NCI-H1092 treated with DMSO at 0.1 percent for 48 hours (cell line): ENCODE measurements at regions not wholly inside any gene's neighbourhood (a gene's known extent, or its start where the extent isn't known, plus 50 kb on each side); places are given as distances from the start of the nearest gene placed in this dataset.

Experiments used
- DNase-seq: peaks from one replicate; lab custom pipeline; 2025; lab: John Stamatoyannopoulos, UW

DNA sequence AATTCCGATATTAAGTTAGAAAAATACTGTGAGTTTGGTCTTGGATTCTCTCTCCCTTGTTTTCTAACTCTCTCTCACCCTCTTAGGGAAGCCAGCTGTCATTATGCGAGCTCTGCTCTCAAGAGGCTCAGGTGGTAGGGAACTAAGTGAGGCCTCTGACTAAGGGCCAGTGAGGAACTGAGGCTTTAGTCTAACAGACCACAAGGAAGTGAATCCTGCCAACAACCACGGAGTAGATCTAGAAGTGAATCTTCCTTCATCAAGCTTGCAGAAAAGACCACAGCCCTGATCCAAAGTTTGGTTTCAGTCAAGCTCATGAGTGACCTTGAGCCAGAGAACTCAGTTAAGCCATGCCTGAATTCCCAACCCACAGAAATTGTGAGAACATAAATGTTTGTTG is 180.1 kb upstream of the PRMT6 start:
- DNase-seq = no peak

DNA sequence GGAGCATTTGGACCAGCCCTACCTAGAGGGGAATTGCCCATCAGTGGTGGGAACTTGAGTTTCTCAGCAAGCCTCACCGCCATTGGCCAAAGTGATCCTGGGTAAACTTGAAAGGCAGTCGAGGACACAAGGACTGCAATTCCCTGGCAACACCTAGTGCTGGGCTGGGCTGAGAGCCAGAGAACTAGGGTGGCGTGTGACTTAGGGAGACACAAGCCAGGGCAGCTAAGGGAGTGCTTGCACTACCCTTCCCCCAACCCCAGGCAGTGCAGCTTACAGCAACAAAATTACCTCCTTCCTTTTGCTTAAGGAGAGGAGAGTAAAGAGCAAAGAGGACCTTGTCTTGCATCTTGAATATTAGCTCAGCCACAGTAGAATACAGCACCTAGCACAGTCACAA is 176.9 kb upstream of the PRMT6 start:
- no peak for DNase-seq

- no peak for DNase-seq
Observed at GRCh38 chr1:106880226-106880625, 176.2 kb upstream of the PRMT6 start.

DNA sequence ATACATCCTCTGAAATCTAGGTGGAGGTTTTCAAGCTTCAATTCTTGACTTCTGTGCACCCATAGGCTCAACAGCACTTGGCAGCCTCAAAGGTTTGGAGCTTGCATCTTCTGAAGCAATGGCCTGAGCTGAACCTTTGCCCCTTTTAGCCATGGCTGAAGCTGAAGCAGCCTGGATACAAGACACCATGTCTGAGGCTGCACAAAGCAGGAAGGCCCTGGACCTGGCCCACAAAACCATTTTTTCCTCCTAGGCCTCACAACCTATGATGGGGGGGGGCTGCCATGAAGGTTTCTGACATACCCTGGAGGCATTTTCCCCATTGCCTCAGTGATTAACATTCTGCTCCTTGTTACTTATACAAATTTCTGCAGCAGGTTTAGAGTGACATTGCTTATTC is 173.3 kb upstream of the PRMT6 start:
- DNase-seq = no peak

- DNase-seq = no peak
Observed at GRCh38 chr1:106889059-106889458, 167.4 kb upstream of the PRMT6 start.

- no peak for DNase-seq
Observed at GRCh38 chr1:106889583-106889982, 166.9 kb upstream of the PRMT6 start.

- no peak for DNase-seq
Observed at GRCh38 chr1:106897976-106898375, 158.5 kb upstream of the PRMT6 start.

- DNase-seq = no peak
Observed at GRCh38 chr1:106899644-106900043, 156.8 kb upstream of the PRMT6 start.

DNA sequence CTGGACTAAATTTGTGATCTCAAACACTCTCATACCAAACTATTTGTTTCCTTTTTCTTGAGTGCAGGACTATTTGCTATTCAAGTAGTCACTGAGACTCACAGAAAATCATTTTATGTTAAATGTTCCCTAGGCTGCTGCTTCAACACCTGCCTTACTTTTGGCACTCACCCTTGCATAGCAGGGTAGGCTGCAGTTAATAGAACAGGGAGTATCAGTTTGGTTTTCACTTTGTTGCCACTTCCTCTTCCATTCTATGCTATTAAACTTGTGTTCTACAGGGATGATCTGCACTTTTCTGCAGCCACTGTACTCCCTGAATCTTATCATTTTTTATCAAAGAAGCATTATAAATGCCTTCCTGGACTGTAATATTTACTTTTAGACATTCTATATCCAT is 148.7 kb upstream of the PRMT6 start:
- no peak for DNase-seq

- DNase-seq = no peak
Observed at GRCh38 chr1:106908689-106909088, 147.8 kb upstream of the PRMT6 start.

DNA sequence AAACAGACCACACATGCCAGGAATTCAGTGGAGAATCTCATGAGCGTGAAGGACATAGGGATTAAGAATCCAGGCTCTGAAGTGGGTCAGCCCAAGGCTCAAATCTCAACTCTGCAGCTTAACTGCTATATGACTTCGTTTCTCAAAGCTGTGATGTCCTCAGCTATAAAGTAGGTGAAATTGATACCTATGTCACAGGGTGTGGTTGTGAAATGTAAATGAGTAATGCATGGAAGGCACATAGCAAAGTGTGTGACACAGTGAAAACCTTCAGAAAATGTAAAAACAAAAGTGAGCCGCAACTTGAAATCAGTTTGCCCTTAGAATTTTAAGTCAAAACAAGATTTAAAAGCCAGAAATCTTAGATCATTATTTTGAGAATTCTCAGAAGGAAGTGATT is 145.7 kb upstream of the PRMT6 start:
- no peak for DNase-seq

GRCh38 chr1:106912131-106912530 is 144.3 kb upstream of the PRMT6 start:
- no peak for DNase-seq

GRCh38 chr1:106921186-106921585 is 135.3 kb upstream of the PRMT6 start:
- DNase-seq = no peak

DNA sequence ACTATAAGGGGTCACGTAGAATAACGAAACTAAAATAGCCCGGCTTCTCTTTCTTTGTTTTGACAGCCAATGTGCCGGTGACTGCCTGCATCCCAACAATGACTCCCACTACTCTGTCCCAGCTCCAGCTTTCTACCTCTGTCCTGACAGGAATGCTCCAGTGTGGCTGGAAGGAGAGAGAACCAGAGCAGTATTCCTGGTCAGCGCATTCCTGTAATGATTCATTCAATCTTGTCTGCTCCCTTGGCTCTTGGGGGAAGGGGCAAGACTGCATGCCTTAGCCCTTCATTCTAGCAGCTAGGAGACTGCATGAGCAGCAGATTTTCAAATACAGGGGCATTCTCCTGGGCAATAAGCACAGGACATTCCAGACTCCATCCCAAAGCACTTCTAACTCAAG is 132.1 kb upstream of the PRMT6 start:
- DNase-seq = no peak

DNA sequence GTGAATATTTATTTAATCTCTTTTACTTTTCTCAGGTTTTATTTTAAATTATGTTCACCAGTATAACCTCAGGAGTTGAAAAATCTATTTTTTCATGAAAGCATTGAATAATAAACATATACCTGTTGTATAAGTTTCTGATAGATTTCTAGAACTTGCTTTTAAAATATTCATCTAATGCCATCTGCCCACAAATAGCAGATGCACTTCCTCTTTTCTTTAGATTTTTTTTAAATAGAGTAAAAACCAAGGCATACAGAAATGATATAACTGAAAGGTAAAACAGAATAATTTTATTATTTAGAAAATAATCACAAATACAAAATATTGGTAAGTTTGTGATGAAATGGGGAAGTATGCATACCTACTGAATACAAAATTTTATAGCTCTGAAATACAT is 130.7 kb upstream of the PRMT6 start:
- no peak for DNase-seq

GRCh38 chr1:106926803-106927582 is 129.5 kb upstream of the PRMT6 start:
- DNase-seq = no peak

DNA sequence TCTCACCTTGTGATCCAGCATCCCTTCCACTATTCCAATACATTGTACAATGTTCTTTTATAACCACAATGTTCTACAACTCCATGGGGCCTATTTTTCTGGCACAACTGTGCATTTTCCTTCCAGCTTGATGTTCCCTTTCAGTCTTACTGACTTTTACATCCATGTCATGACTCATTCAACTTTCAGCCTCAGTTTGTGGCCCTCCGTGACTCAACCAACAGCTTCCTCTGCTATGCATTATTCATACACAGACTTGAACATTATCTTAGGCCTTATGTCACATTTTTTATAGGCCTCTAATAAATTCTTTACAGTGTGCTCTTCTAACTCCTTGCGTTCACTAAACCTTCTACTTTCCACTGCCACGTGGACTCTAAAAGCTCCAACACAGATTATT is 119.4 kb upstream of the PRMT6 start:
- DNase-seq = no peak

GRCh38 chr1:106944721-106945120 is 111.8 kb upstream of the PRMT6 start:
- no peak for DNase-seq

- DNase-seq = no peak
Observed at GRCh38 chr1:106952776-106953175, 103.7 kb upstream of the PRMT6 start.

DNA sequence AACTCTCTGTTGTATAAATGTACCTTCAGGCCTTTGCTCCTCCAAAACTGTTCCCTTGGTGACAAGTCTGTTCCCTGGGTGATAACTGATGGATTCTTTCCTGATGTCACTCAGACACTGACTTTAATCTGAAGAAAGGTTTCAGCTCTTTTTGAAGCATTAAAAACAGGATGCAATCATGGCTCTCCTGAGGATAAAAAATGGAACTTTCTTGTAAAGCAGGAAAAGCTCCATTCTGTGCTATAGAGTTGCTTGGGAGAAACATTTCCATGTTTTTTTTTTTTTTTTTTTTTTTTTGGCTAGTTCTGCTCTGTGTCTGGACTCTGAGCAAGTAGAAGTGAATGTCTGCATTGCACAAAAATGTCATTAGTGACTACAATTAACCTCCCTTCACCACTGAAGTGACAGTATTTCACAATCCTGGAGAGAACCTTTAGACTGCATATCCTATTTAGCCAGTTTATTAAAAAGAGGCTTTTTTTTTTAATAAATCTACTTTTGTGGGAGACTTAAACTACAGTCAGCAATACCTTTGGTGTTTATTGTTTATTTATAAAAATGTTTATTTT is 101.7 kb upstream of the PRMT6 start:
- no peak for DNase-seq

- no peak for DNase-seq
Observed at GRCh38 chr1:106956721-106957120, 99.8 kb upstream of the PRMT6 start.

DNA sequence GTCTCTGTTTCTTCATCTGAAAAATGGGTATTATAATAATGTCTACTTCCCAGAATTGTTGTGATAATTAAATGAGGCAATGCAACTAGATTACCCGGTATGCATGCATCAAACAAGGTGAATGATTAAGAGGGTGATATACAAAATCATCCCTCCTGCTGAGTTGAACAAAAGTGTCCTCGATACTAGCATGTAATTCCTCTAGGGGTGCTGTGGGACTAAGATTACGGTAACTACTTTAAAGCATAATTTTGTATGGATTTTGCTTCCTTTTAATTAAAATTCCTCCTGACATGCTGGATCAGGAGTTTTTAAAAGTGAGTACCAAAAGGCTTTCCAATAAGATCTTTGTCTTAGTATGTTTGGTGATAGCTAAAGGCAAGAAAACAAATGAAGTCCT is 98.7 kb upstream of the PRMT6 start:
- DNase-seq = no peak

DNA sequence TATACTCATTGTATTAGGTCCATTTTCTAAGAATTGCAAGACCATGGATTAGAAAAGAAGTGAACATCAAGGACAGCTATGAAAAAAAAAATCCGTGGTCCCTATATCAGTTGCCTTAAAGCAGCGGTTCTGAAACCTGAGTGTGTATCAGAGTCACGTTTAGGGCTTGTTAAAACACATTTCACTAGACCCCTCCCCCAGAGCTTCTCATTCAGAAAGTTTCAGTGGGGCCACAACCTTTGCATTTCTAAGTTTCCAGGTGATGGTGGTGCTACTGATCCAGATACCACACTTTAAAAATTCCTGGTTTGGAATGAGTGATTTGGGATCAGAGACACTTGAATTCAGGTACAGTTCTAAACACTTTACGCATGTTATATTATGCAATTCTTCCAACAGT is 96.1 kb upstream of the PRMT6 start:
- DNase-seq = no peak

GRCh38 chr1:106961646-106962045 is 94.8 kb upstream of the PRMT6 start:
- no peak for DNase-seq
